HEK293T (cell line): ENCODE measurements at regions not wholly inside any gene's neighbourhood (a gene's known extent, or its start where the extent isn't known, plus 50 kb on each side); places are given as distances from the start of the nearest gene placed in this dataset.

Source experiments
- FOXK2 ChIP-seq: fragments of 450-650 bp; IDR thresholded peaks from 2 replicates; pipeline ENCODE4 v1.6.1; 2016; ENCODE audit warnings: mild to moderate bottlenecking
- SUZ12 ChIP-seq: fragments of 450-650 bp; IDR thresholded peaks from 2 replicates; pipeline ENCODE4 v1.6.1; 2016; ENCODE audit warnings: mild to moderate bottlenecking
- TARDBP ChIP-seq: fragments of 450-650 bp; IDR thresholded peaks from 2 replicates; pipeline ENCODE4 v1.6.1; 2016
- TF ChIP-seq, protein P1 (sequence below): fragments of 450-650 bp; IDR thresholded peaks from 2 replicates; pipeline ENCODE4 v1.6.1; 2016

DNA sequence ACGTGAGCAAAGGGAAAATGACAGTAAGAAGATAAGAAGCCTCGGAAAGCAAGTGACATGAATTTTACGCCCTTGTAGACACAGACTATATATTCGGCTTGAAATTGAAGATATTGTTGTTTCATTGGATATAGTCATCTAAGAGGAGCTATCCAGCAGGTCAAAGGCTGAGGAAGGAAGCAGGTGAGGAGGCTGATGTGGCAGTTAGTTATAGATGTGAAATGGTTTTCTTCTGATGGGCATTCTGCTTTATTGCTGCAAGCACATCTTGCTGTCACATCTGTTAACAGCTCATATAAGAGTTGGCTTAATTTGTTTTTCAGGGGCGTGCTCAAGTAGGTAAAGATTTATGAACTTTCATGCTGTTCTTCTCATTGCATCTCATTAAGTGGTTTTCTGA, 146.1 kb downstream of the KLF5 start:
- no peak for TF ChIP-seq FOXK2
- TF ChIP-seq TARDBP, result no peak
- no peak for TF ChIP-seq SUZ12
- TF ChIP-seq, protein P1, sequence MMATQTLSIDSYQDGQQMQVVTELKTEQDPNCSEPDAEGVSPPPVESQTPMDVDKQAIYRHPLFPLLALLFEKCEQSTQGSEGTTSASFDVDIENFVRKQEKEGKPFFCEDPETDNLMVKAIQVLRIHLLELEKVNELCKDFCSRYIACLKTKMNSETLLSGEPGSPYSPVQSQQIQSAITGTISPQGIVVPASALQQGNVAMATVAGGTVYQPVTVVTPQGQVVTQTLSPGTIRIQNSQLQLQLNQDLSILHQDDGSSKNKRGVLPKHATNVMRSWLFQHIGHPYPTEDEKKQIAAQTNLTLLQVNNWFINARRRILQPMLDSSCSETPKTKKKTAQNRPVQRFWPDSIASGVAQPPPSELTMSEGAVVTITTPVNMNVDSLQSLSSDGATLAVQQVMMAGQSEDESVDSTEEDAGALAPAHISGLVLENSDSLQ, result 0 out of 2 replicates have a peak, but pooled peaks have one; percentile 49
